Karpas-422 (cell line): ENCODE measurements at regions not wholly inside any gene's neighbourhood (a gene's known extent, or its start where the extent isn't known, plus 50 kb on each side); places are given as distances from the start of the nearest gene placed in this dataset.

Experiments
- DNase-seq: peaks from one replicate; pipeline ENCODE4 v3.0.0-alpha.2; 2015
- H2AFZ ChIP-seq: fragments of 200-600 bp; sonication (generic); 2 replicates; pipeline ENCODE4 v1.6.1; 2014; ENCODE audit warnings: antibody characterized with exemption, low read length, mixed read lengths
- H3K27ac ChIP-seq: fragments of 200-600 bp; sonication (generic); 2 replicates; pipeline ENCODE4 v1.5.1; 2014; ENCODE audit warnings: mild to moderate bottlenecking, low read length, moderate library complexity
- H3K27me3 ChIP-seq: fragments of 200-600 bp; sonication (generic); 2 replicates; pipeline ENCODE4 v1.6.1; 2014; ENCODE audit warnings: low read length, mixed read lengths
- H3K36me3 ChIP-seq: fragments of 200-600 bp; sonication (generic); 2 replicates; pipeline ENCODE4 v1.6.1; 2014; ENCODE audit warnings: low read length, mixed read lengths; ENCODE audit not compliant: insufficient read depth
- H3K4me1 ChIP-seq: fragments of 200-600 bp; sonication (generic); 2 replicates; pipeline ENCODE4 v1.6.1; 2014; ENCODE audit warnings: mild to moderate bottlenecking, low read length, mixed read lengths
- H3K4me2 ChIP-seq: fragments of 200-600 bp; sonication (generic); 2 replicates; pipeline ENCODE4 v1.6.1; 2014; ENCODE audit warnings: low read length, low read depth, mild to moderate bottlenecking; ENCODE audit not compliant: poor library complexity, severe bottlenecking
- H3K4me3 ChIP-seq: fragments of 200-600 bp; sonication (generic); 2 replicates; pipeline ENCODE4 v1.5.1; 2014; ENCODE audit warnings: mild to moderate bottlenecking, antibody characterized with exemption, low read length, mixed read lengths
- H3K79me2 ChIP-seq: fragments of 200-600 bp; sonication (generic); 2 replicates; pipeline ENCODE4 v1.6.1; 2014; ENCODE audit warnings: mild to moderate bottlenecking, low read length, mixed read lengths
- H3K9ac ChIP-seq: fragments of 200-600 bp; sonication (generic); 2 replicates; pipeline ENCODE4 v1.6.0; 2014; ENCODE audit warnings: low read length
- H3K9me2 ChIP-seq: fragments of 200-600 bp; sonication (generic), shearing (Covaris generic); replicated peaks from 2 replicates; pipeline ENCODE4 v1.6.0; 2014; ENCODE audit warnings: mild to moderate bottlenecking, low read length, moderate library complexity; ENCODE audit not compliant: insufficient read depth
- H3K9me3 ChIP-seq: fragments of 300-700, 200-600 bp; sonication (generic); 2 replicates; pipeline ENCODE4 v1.6.1; 2014; ENCODE audit warnings: low read length, mixed read lengths
- H4K20me1 ChIP-seq: fragments of 200-600 bp; sonication (generic); 2 replicates; pipeline ENCODE4 v1.6.1; 2014; ENCODE audit warnings: mild to moderate bottlenecking, antibody characterized with exemption, low read length, low read depth; ENCODE audit not compliant: insufficient read depth

- H3K79me2 ChIP-seq = no peaks in the 10 kb centered on the region
- H4K20me1 ChIP-seq = no peaks in the 10 kb centered on the region
- no peak overlapping the region for H3K4me3 ChIP-seq
- H3K9me2 ChIP-seq = no peaks in the 10 kb centered on the region
- H2AFZ ChIP-seq = no peak overlapping the region
- no peaks in the 10 kb centered on the region for H3K4me1 ChIP-seq
- no peak overlapping the region for H3K4me2 ChIP-seq
- DNase-seq = no peak
- H3K27ac ChIP-seq = no peak overlapping the region
- no peaks in the 10 kb centered on the region for H3K36me3 ChIP-seq
- no peaks in the 10 kb centered on the region for H3K27me3 ChIP-seq
- H3K9ac ChIP-seq = no peak overlapping the region
- H3K9me3 ChIP-seq = no peaks in the 10 kb centered on the region
These were observed 500.4 kb upstream of the SULF2 start for GRCh38 chr20:48285656-48286055.

GRCh38 chr20:48284837-48285236 lies 499.6 kb upstream of the SULF2 start:
- no peak overlapping the region for H3K4me2 ChIP-seq
- no peaks in the 10 kb centered on the region for H3K4me1 ChIP-seq
- no peak overlapping the region for H3K9ac ChIP-seq
- H3K4me3 ChIP-seq = no peak overlapping the region
- H3K27ac ChIP-seq = no peak overlapping the region
- H3K36me3 ChIP-seq = no peaks in the 10 kb centered on the region
- DNase-seq = no peak
- no peaks in the 10 kb centered on the region for H3K27me3 ChIP-seq
- no peaks in the 10 kb centered on the region for H3K79me2 ChIP-seq
- H3K9me3 ChIP-seq = no peaks in the 10 kb centered on the region
- no peaks in the 10 kb centered on the region for H4K20me1 ChIP-seq
- H2AFZ ChIP-seq = no peak overlapping the region
- H3K9me2 ChIP-seq = no peaks in the 10 kb centered on the region

DNA sequence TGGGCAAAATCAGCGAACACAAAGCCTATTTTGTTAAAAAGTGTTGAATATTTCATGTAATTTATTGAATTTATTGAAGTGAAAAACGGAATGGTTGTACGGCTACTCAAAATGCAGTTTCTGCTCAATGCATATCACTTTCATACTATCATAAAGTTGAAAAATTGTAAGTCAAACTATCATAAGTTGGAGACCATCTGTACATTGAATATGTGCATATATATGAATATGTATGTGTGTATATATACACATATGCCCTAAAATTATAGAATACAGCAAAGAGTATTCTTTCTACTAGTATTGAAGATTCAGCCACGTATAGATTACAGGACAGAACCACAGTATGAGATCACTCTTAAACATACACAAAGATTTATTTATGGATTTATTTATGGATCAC lies 499.0 kb upstream of the SULF2 start:
- DNase-seq = no peak
- Histone ChIP-seq H3K36me3 (no peaks in the 10 kb centered on the region), H3K9ac (no peak overlapping the region), H3K4me3 (no peak overlapping the region), H3K4me1 (no peaks in the 10 kb centered on the region), H3K79me2 (no peaks in the 10 kb centered on the region), H3K4me2 (no peak overlapping the region), H3K27me3 (no peaks in the 10 kb centered on the region), H3K27ac (no peak overlapping the region), H4K20me1 (no peaks in the 10 kb centered on the region), H3K9me2 (no peaks in the 10 kb centered on the region), H3K9me3 (no peaks in the 10 kb centered on the region), H2AFZ (no peak overlapping the region)

DNA sequence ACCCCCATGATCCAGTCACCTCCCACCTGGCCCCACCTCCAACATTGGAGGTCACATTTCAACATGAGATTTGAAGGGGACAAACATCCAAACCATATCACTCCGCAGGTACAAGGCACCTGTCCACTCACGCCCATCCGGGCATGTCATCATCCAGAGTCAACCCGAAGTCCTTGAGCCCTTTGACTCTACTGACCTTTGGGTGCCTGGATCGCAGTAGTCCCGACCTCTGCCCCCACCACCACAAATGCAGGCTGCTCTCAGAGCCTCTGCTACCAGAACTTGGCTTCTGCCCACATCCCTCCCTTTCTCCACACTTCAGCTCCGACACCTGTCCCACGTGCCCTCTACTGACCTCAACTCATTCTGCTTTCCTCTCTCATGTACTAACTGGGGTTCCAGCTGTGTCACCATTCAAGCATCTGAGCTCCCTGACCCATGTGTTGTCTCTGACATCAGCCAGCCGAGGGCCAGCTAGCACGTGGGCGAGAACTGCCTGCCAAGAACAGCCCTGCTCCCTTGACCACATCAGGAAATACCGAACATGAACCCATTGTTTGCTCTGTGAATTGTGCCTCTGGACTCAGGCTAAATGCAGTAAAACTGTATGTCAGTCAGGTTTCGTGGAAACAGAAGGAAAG lies 498.3 kb upstream of the SULF2 start:
- Histone ChIP-seq H3K27ac (no peak overlapping the region), H3K27me3 (no peaks in the 10 kb centered on the region), H3K4me3 (no peak overlapping the region), H3K9me3 (no peaks in the 10 kb centered on the region), H3K4me2 (no peak overlapping the region), H3K4me1 (no peaks in the 10 kb centered on the region), H3K9ac (no peak overlapping the region), H4K20me1 (no peaks in the 10 kb centered on the region), H2AFZ (no peak overlapping the region), H3K79me2 (no peaks in the 10 kb centered on the region), H3K36me3 (no peaks in the 10 kb centered on the region), H3K9me2 (no peaks in the 10 kb centered on the region)
- DNase-seq = peak; percentile 9

DNA sequence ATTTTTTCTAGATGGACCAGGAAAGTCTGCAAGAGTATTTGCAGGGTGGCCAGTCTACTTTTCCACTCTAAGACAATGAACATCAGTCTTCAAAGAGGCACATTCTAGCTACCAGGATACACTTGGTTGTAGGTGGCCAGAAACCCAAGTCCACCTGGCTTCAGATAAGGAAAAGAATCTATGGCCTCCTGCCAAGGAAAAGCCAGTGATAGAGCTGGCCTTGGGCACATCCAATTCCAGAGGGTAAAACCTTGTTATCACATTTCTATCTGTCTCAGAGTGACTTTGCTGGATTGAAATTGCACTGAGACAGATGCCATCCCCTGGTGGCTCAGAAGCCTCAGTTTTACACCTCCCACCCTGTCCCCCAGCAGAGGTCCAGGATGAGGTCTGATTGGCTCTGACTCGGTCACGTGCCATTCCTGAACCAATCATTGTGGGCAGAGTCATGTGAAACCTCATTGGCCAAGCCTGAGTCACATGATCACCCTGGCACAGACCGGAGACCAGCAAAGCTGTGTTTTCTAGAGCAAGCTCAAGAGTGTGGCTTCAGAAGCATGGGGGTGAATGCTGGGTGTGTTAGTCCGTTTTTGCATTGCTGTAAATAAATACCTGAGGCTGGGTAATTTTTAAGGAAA lies 497.4 kb upstream of the SULF2 start:
- Histone ChIP-seq H3K79me2 (no peaks in the 10 kb centered on the region), H3K27me3 (no peaks in the 10 kb centered on the region), H3K27ac (no peak overlapping the region), H2AFZ (no peak overlapping the region), H3K9me2 (no peaks in the 10 kb centered on the region), H3K36me3 (no peaks in the 10 kb centered on the region), H3K9ac (no peak overlapping the region), H4K20me1 (no peaks in the 10 kb centered on the region), H3K4me2 (no peak overlapping the region), H3K4me3 (no peak overlapping the region), H3K9me3 (no peaks in the 10 kb centered on the region), H3K4me1 (no peaks in the 10 kb centered on the region)
- DNase-seq = peak; percentile 69

- no peak overlapping the region for H3K27ac ChIP-seq
- no peaks in the 10 kb centered on the region for H3K79me2 ChIP-seq
- no peak overlapping the region for H3K4me2 ChIP-seq
- H3K27me3 ChIP-seq = no peaks in the 10 kb centered on the region
- no peak overlapping the region for H3K4me3 ChIP-seq
- no peaks in the 10 kb centered on the region for H3K36me3 ChIP-seq
- no peak for DNase-seq
- no peak overlapping the region for H3K9ac ChIP-seq
- H4K20me1 ChIP-seq = no peaks in the 10 kb centered on the region
- no peak overlapping the region for H2AFZ ChIP-seq
- no peaks in the 10 kb centered on the region for H3K9me2 ChIP-seq
- no peaks in the 10 kb centered on the region for H3K9me3 ChIP-seq
- H3K4me1 ChIP-seq = no peaks in the 10 kb centered on the region
These were observed 496.2 kb upstream of the SULF2 start for GRCh38 chr20:48281501-48281900.

DNA sequence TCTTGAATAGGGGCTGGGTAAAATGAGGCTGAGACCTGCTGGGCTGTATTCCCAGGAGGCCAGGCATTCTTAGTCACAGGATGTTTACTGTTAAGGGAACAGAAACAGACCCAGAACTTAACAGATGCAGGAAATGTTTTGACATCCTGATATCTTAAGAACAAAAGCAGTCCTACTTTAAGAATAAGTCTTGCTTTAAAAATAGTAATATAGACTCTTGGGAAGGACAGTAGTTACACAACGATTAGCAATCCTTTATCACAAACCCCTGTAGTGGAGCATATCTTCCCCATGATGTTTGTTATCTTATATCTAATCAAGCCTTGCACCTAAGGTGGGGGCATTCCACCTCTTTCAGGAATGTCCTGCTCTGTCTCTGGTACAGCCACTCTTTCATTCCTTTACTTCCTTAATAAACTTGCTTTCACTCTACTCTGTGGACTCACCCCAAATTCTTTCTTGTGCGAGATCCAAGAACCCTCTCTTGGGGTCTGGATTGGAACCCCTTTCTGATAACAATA lies 493.7 kb upstream of the SULF2 start:
- Histone ChIP-seq H3K36me3 (no peaks in the 10 kb centered on the region), H4K20me1 (no peaks in the 10 kb centered on the region), H3K4me2 (no peak overlapping the region), H3K4me1 (no peaks in the 10 kb centered on the region), H3K9ac (no peak overlapping the region), H3K9me2 (no peaks in the 10 kb centered on the region), H3K27ac (no peak overlapping the region), H2AFZ (no peak overlapping the region), H3K27me3 (no peaks in the 10 kb centered on the region), H3K9me3 (no peaks in the 10 kb centered on the region), H3K79me2 (no peaks in the 10 kb centered on the region), H3K4me3 (no peak overlapping the region)
- DNase-seq = no peak

DNA sequence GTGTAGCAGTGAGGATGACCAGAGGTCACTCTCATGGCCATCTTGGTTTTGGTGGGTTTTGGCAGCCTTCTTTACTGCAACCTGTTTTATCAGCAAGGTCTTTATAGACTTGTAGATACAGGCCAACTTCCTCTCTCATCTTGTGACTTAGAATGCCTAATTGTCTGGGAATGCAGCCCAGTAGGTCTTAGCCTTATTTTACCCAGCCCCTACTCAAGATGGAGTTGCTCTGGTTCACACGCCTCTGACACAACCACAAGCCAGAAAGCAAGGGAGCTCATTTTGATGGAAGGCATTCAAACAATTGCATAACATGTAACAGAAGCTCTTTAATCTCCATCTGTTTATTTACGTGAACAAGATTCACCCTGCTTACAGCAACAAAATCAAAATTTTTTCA lies 492.0 kb upstream of the SULF2 start:
- H3K9ac ChIP-seq = no peak overlapping the region
- H3K36me3 ChIP-seq = no peaks in the 10 kb centered on the region
- no peaks in the 10 kb centered on the region for H3K9me2 ChIP-seq
- no peak overlapping the region for H3K4me3 ChIP-seq
- no peak overlapping the region for H3K4me2 ChIP-seq
- no peaks in the 10 kb centered on the region for H3K79me2 ChIP-seq
- H3K4me1 ChIP-seq = no peaks in the 10 kb centered on the region
- no peaks in the 10 kb centered on the region for H4K20me1 ChIP-seq
- no peak overlapping the region for H2AFZ ChIP-seq
- no peaks in the 10 kb centered on the region for H3K27me3 ChIP-seq
- DNase-seq = no peak
- H3K9me3 ChIP-seq = no peaks in the 10 kb centered on the region
- no peak overlapping the region for H3K27ac ChIP-seq
